Cardiac muscle cell (in vitro differentiated cells and primary cell): ENCODE measurements at regions not wholly inside any gene's neighbourhood (a gene's known extent, or its start where the extent isn't known, plus 50 kb on each side); places are given as distances from the start of the nearest gene placed in this dataset.

Source experiments
- DNase-seq, 2 donors: peaks; one replicate each; pipeline versions ENCODE4 v3.0.0 to v3.0.0-alpha.2; 2010 to 2017; ENCODE audit warnings: low read depth in 1 of 2, low spot score in 1 of 2
- H3K27ac ChIP-seq: fragments of 200-600 bp; sonication (generic); 2 replicates; pipeline ENCODE4 v1.5.1; 2016
- H3K27me3 ChIP-seq: fragments of 200-600 bp; sonication (generic); 2 replicates; pipeline ENCODE4 v1.6.0; 2016; ENCODE audit warnings: control low read depth
- H3K36me3 ChIP-seq: fragments of 200-600 bp; sonication (generic); 2 replicates; pipeline ENCODE4 v1.5.1; 2016; ENCODE audit warnings: control low read depth
- H3K4me1 ChIP-seq: fragments of 200-600 bp; sonication (generic); 2 replicates; pipeline ENCODE4 v1.8.1; 2017; ENCODE audit warnings: low read depth, mild to moderate bottlenecking, mixed run types
- H3K4me3 ChIP-seq: fragments of 200-600 bp; sonication (generic); 2 replicates; pipeline ENCODE4 v1.5.1; 2016; ENCODE audit warnings: mild to moderate bottlenecking
- H3K9me3 ChIP-seq: fragments of 200-600 bp; sonication (generic); 2 replicates; pipeline ENCODE4 v1.5.1; 2017; ENCODE audit warnings: low read depth, mild to moderate bottlenecking, control low read depth
- TF ChIP-seq, protein P1 (sequence below): IDR thresholded peaks from 2 replicates; pipeline ENCODE4 v1.5.1; 2012; ENCODE audit warnings: low read depth, mild to moderate bottlenecking, low read length

DNA sequence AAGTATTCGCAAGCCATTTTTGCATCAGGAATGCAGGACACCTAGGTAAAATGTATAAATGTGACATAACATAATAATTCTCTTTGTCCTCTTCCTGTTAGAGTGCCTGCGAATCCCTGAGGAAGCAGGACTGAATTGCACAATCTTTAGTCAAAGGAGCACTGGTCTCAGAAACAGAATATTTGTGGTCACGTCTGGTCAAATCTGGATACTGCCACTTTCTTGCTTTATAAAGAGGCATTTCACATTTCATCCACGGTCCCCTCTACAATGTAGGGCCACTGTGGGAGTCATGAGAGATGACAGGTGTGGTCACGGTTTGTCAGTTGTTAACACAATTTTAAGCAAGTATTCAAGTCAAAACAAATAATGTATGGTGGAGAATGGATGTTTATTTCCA, 564.0 kb downstream of the IRX1 start:
- no peak overlapping the region for H3K27ac ChIP-seq
- no peaks in the 10 kb centered on the region for H3K9me3 ChIP-seq
- H3K4me3 ChIP-seq, result no peak overlapping the region
- no peak for DNase-seq
- no peaks in the 10 kb centered on the region for H3K4me1 ChIP-seq
- TF ChIP-seq, protein P1, sequence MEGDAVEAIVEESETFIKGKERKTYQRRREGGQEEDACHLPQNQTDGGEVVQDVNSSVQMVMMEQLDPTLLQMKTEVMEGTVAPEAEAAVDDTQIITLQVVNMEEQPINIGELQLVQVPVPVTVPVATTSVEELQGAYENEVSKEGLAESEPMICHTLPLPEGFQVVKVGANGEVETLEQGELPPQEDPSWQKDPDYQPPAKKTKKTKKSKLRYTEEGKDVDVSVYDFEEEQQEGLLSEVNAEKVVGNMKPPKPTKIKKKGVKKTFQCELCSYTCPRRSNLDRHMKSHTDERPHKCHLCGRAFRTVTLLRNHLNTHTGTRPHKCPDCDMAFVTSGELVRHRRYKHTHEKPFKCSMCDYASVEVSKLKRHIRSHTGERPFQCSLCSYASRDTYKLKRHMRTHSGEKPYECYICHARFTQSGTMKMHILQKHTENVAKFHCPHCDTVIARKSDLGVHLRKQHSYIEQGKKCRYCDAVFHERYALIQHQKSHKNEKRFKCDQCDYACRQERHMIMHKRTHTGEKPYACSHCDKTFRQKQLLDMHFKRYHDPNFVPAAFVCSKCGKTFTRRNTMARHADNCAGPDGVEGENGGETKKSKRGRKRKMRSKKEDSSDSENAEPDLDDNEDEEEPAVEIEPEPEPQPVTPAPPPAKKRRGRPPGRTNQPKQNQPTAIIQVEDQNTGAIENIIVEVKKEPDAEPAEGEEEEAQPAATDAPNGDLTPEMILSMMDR, result no peak
- no peaks in the 10 kb centered on the region for H3K27me3 ChIP-seq
- H3K36me3 ChIP-seq, result no peaks in the 10 kb centered on the region

DNA sequence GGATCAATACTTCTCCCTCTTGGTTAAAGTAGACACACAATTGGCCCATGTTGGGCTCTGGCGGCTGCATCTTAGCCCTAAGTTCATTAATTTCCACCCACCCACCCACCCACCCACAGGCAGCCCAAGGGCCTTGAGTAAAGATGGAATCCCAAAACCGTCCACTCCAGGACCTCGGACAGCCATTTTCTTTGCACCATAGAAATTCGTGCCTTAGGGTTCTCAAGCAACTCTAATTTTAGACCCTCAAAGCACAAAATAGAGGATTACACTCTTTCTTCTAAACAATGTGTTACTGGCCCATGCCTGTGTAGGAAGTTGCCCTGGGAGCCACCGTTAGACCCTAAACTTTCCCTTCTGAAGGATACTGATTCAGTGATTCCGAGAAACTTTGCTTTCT, 568.5 kb downstream of the IRX1 start:
- H3K36me3 ChIP-seq, result no peaks in the 10 kb centered on the region
- no peaks in the 10 kb centered on the region for H3K4me1 ChIP-seq
- H3K27ac ChIP-seq, result no peak overlapping the region
- H3K27me3 ChIP-seq, result no peaks in the 10 kb centered on the region
- TF ChIP-seq, protein P1, result no peak
- H3K9me3 ChIP-seq, result no peaks in the 10 kb centered on the region
- H3K4me3 ChIP-seq, result no peak overlapping the region
- no peak for DNase-seq

DNA sequence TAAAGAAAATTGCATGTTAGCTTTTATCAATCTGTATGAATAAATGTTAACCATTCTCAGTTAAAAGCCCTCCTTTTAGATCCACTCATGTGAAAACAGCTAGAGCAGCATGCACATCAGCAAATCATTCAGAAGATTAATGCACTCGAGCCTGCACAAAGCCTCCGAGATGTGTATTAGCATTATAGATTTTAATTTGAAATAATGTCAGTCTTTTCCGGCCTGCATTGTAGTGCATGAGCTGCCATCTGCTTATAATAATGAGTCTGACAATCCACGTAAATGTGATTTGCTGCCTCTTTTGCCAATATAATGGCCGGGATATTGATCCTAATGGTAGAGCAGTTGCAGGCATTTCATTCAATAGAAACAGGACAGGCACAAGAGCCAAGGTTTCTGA, 585.1 kb downstream of the IRX1 start:
- H3K27ac ChIP-seq, result no peak overlapping the region
- H3K4me3 ChIP-seq, result no peak overlapping the region
- no peaks in the 10 kb centered on the region for H3K36me3 ChIP-seq
- no peak for DNase-seq
- H3K9me3 ChIP-seq, result no peaks in the 10 kb centered on the region
- no peaks in the 10 kb centered on the region for H3K4me1 ChIP-seq
- no peaks in the 10 kb centered on the region for H3K27me3 ChIP-seq
- TF ChIP-seq, protein P1, result no peak

DNA sequence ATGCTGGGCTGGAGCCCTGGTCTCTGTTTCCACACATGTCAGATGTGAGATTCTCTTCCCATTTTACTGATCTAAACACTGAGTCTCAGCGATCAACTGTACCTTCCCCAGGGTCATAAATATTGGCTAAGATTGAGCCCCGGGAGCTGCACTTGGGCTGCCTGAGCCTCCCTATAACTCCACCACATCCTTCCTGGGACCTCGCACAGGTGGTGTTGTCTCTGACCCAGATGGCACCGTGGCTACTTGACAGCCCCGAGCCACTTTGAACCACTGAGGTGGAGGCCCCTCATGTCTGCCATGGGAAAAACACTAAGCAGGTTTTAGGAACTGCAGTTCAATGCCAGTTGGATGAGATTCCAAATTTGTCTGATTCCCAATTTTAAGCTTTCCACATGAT, 586.5 kb downstream of the IRX1 start:
- TF ChIP-seq, protein P1, result no peak
- no peak for DNase-seq

DNA sequence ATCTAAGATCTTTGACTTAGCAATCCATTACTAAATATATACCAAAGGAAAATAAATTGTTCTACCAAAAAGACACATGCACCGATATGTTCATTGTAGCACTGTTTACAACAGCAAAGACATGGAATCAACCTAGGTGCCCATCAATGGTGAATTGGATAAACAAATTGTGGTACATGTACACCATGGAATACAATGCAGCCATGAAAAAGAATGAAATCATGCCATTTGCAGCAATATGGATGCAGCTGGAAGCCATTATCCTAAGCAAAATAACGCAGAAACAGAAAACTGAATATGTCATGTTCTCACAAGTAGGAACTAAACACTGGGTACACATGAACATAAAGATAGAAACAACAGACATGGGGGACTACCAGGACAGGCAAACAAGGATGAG, 589.5 kb downstream of the IRX1 start:
- Histone ChIP-seq H3K4me3 (no peak overlapping the region), H3K4me1 (no peaks in the 10 kb centered on the region), H3K27ac (no peak overlapping the region), H3K9me3 (no peaks in the 10 kb centered on the region), H3K36me3 (no peaks in the 10 kb centered on the region), H3K27me3 (no peaks in the 10 kb centered on the region)
- TF ChIP-seq, protein P1, result no peak
- DNase-seq, result no peak

More for the DNA sequence above, 586.5 kb downstream of the IRX1 start:
- no peak overlapping the region for H3K4me3 ChIP-seq
- H3K36me3 ChIP-seq, result no peaks in the 10 kb centered on the region
- H3K27me3 ChIP-seq, result no peaks in the 10 kb centered on the region
- H3K27ac ChIP-seq, result no peak overlapping the region
- no peaks in the 10 kb centered on the region for H3K9me3 ChIP-seq
- H3K4me1 ChIP-seq, result no peaks in the 10 kb centered on the region

DNA sequence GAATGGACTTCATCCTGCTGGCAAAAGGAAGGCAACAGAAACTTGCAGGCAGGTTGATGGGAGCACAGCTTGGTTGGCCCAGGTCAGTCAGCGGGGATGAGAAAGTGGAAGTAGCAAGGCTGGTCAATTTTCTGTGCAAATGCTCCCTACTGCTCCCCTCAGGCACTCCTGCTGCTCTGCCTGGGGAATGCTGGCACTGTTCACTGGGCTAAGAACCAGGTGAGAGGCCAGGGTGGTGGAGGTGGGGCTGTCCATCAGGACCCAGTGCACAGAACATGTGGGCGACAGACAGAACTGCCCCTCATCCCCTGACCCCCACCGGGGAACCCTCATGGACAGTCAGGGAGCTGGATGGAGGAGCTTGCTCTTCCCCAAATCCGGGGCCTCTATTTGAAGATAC, 593.1 kb downstream of the IRX1 start:
- TF ChIP-seq, protein P1, result no peak
- Histone ChIP-seq H3K27ac (no peak overlapping the region), H3K4me1 (no peaks in the 10 kb centered on the region), H3K27me3 (no peaks in the 10 kb centered on the region), H3K4me3 (no peak overlapping the region), H3K9me3 (no peaks in the 10 kb centered on the region), H3K36me3 (no peaks in the 10 kb centered on the region)
- no peak for DNase-seq
